ENCODE measurements at regions not wholly inside any gene's neighbourhood (a gene's known extent, or its start where the extent isn't known, plus 50 kb on each side); places are given as distances from the start of the nearest gene placed in this dataset.
"Not testable (repeated sequence)": the region's sequence is repeated elsewhere in the genome, so short reads cannot be mapped to it uniquely, and the experiment has no call there.

- not testable (repeated sequence) for DNase-seq (ENCODE audit: low spot score)
Observed at GRCh38 chr21:13923175-13923574, 287.6 kb downstream of the LIPI start.

GRCh38 chr21:13921455-13921854 is 289.3 kb downstream of the LIPI start:
- not testable (repeated sequence) for DNase-seq (ENCODE audit: low spot score)

- DNase-seq (ENCODE audit: low spot score): not testable (repeated sequence)
Observed at GRCh38 chr21:13907385-13907784, 297.8 kb downstream of the POTED start.

- DNase-seq (ENCODE audit: low spot score): not testable (repeated sequence)
Observed at GRCh38 chr21:13896596-13897247, 287.1 kb downstream of the POTED start.

- not testable (repeated sequence) for DNase-seq (ENCODE audit: low spot score)
Observed at GRCh38 chr21:13893617-13894016, 284.0 kb downstream of the POTED start.

- not testable (repeated sequence) for DNase-seq (ENCODE audit: low spot score)
Observed at GRCh38 chr21:13893025-13893424, 283.4 kb downstream of the POTED start.

DNA sequence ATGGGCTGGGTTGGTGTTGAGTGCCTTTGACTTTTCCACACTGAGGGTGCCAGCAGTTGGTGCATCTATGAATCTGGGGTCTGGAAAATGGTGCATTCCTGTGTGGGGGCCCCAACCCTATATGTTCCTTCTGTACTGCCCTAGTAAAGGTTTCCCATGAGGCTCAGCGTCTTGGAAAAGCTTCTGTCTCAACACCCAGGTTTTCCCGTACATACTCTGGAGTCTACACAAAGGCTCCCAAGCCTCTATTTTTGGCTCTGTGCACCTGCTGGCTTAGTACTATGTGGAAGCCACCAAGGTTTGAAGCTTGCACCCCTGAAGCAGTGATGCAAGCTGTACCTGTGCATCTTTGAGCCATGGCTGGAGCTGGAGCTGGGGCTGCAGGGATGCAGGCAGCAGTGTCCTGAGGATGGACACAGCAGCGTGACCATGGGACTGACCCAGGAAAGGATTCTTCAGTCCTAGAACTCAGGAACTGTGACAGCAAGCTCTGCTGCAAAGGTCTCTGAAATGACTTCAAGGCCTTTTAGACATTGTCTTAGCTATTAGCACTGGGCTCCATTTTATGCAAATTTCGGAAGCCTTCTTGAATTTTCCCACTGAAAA is 282.7 kb downstream of the POTED start:
- not testable (repeated sequence) for DNase-seq (ENCODE audit: low spot score)

- not testable (repeated sequence) for DNase-seq (ENCODE audit: low spot score)
Observed at GRCh38 chr21:13889176-13889575, 279.6 kb downstream of the POTED start.

GRCh38 chr21:13883641-13884395 is 274.2 kb downstream of the POTED start:
- not testable (repeated sequence) for DNase-seq (ENCODE audit: low spot score)

GRCh38 chr21:13877503-13877902 is 267.9 kb downstream of the POTED start:
- DNase-seq (ENCODE audit: low spot score): not testable (repeated sequence)

DNA sequence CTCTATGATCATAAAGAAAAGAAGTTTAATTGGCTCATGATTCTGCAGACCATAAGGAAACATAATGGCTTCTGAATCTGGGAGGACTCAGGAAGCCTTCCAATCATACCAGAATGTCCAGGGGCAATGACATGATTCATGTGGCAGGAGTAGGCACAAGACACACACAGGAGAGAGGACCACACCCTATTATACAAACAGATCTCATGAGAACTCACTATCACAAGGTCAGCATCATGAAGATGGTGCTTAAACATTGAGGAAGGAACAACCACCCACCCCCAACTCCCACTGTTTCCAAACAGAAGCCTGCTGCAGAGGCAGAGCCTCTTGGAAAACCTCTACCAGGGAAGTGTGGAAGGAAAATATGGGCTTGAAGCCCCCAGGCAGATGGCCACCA is 267.4 kb downstream of the POTED start:
- not testable (repeated sequence) for DNase-seq (ENCODE audit: low spot score)

DNA sequence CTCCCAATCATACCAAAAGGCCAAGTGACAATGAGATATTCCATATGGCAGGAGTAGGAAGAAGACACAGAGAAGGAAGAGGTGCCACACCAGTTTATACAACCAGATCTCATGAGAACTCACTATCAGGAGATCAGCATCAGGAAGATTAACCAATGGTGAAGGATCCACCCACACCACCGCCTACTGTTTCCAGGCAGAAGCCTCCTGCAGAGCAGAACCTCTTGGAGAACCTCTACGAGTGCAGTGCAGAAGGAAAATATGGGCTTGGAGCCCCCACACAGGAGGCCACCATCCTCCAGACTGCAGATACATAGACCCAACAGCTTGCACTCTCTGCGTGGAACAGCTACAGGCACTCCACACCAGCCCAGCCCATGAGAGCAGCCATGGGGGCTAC is 264.4 kb downstream of the POTED start:
- DNase-seq (ENCODE audit: low spot score): not testable (repeated sequence)

DNA sequence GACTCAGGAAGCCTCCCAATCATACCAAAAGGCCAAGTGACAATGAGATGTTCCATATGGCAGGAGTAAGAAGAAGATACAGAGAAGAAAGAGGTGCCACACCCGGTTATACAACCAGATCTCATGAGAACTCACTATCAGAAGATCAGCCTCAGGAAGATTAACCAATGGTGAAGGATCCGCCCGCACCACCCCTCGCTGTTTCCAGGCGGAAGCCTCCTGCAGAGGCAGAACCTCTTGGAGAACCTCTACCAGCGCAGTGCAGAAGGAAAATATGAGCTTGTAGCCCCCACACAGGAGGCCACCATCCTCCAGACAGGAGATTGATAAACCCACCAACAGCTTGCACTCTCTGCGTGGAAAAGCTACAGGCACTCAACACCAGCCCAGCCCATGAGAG is 245.1 kb downstream of the POTED start:
- no peak for DNase-seq (ENCODE audit: low spot score)

DNA sequence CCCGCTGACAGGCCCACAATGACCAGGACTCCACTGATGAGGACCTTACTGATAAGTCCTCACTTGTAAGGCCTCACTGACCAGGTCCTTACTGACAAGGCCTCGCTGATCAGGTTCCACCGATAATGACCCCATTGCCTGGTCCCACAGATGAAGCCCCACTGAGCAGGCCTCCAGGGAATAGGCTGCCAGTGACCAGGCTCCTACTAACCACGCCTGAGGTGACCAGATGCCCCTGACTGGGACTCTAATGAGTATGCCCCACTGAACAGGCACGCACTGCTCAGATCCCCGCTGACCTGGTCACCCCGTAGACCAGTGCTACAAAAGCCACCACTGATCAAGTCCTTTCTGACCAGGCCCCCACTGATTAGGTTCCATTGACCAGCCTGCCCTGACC is 241.2 kb downstream of the POTED start:
- not testable (repeated sequence) for DNase-seq (ENCODE audit: low spot score)

DNA sequence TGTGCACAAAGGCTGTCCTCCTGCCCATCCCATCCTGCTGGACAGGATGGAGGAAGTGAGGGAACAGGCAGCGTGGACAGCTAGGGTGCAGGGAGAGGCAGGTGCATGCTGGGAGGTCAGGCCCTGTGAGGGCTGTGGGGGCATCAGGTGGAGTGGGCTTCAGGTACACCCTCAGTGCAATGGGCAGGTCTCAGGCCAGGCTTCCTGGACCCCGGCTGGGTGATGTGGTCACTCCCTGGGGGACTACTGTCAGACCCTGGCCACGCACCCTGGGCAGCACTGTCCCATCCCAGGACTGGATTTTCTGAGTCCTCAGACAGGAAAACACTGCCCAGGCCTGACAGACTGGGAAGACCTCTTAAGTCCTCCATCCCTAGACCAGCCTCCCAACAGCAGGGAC is 239.9 kb downstream of the POTED start:
- DNase-seq (ENCODE audit: low spot score): not testable (repeated sequence)

DNA sequence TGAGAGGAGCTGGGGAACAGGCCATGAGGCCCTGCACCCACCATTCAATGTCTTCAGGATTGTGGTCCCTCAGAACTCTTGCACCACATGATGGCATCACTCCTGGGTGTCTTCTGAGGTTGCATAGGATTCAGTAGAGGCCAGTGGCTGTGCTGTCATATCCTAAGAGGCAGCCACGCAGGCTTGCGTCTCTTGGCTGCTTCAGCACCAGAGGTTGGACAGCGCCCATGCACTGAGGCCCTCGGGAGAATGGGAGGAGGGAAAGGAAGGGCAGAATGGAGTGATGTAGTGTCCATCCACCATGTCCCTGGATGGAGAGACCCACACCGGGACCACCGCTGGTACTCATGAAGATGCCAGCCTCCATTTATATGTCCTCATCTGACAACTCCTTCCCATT is 237.1 kb downstream of the POTED start:
- DNase-seq (ENCODE audit: low spot score): not testable (repeated sequence)

- not testable (repeated sequence) for DNase-seq (ENCODE audit: low spot score)
Observed at GRCh38 chr21:13844574-13844973, 235.0 kb downstream of the POTED start.

DNA sequence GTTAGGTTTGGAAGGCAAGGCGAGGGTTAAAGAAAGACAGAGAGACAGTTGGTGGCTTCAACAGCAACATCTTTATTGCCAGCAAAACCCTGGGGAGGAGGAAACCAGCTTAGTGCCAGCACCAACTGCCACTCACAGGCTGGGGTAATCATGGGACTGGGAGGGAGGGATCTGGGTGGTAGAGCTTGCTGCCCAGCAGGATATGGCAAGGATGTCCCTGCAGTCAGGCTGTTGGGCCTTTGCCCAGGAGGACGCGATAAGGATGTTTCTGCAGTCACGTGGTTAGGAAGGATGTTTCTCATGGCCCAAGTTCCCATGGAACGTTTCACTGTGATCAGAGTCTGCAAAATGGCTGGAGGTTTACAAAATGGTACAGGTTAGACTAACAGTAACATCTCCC is 233.5 kb downstream of the POTED start:
- not testable (repeated sequence) for DNase-seq (ENCODE audit: low spot score)

GRCh38 chr21:13827666-13828065 is 218.1 kb downstream of the POTED start:
- DNase-seq (ENCODE audit: low spot score): not testable (repeated sequence)

DNA sequence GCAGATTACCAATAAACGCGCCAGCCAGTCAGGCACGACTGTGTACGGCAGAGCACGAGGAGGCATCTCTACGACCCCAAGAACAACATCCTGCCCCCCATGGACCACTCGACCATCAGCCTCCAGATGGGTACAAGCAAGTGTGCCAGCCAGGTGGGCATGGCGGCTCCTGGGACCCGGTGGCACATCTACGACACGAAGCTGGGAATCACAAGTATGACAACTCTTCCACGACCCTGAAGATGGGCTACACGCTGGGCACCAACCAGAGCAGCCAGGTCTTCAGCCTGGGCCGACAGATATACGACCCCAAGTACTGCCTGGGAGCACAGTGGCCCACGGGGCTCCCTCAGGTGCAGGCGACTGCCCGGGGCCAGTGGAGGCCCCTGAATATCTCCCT is 217.6 kb downstream of the POTED start:
- DNase-seq (ENCODE audit: low spot score): no peak

DNA sequence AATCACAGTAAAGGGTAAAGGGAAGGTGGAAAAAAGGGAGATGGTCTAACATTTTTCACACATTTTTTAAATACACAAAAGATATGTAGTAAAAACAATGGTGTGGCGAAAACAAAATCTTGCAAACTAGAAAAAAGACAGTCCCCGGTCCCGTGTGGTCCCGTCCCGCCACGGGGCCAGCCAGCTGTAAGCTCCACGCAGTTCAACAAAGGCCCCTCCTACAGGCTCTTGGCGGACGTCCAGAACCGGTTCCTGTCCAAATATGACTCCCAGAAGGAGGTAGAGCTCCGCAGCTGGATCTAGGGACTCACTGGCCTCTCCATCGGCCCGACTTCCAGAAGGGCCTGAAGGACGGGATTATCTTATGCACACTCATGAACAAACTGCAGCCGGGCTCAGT is 216.9 kb downstream of the POTED start:
- DNase-seq (ENCODE audit: low spot score): not testable (repeated sequence)

GRCh38 chr21:13825218-13825778 is 215.7 kb downstream of the POTED start:
- DNase-seq (ENCODE audit: low spot score): not testable (repeated sequence)

GRCh38 chr21:13820286-13820685 is 210.7 kb downstream of the POTED start:
- DNase-seq (ENCODE audit: low spot score): not testable (repeated sequence)

Data from LoVo (cell line).